Endothelial cell of hepatic sinusoid (primary cell): ENCODE measurements at regions not wholly inside any gene's neighbourhood (a gene's known extent, or its start where the extent isn't known, plus 50 kb on each side); places are given as distances from the start of the nearest gene placed in this dataset.
"Not testable (repeated sequence)": the region's sequence is repeated elsewhere in the genome, so short reads cannot be mapped to it uniquely, and the experiment has no call there.

Experiments
- in situ Hi-C: cut with HindIII; loops from 2 replicates; pipeline ENCODE4 v1.10.0; 2017; ENCODE audit warnings: low sequenced_read_pairs

- in situ Hi-C loops: no loop called here
Observed at GRCh38 chr6:85236636-85237035, 213.2 kb upstream of the NT5E start.

GRCh38 chr6:85227345-85227744 is 222.5 kb upstream of the NT5E start:
- in situ Hi-C loops: not testable (repeated sequence)

- in situ Hi-C loops: not testable (repeated sequence)
Observed at GRCh38 chr6:85212794-85213193, 237.1 kb upstream of the NT5E start.

GRCh38 chr6:85195243-85195642 is 254.6 kb upstream of the NT5E start:
- in situ Hi-C loops: no loop called here

- in situ Hi-C loops: no loop called here
Observed at GRCh38 chr6:85193339-85193738, 256.5 kb upstream of the NT5E start.

- in situ Hi-C loops: no loop called here
Observed at GRCh38 chr6:85192596-85192995, 257.3 kb upstream of the NT5E start.

- in situ Hi-C loops: no loop called here
Observed at GRCh38 chr6:85192186-85192585, 257.7 kb upstream of the NT5E start.

- in situ Hi-C loops: no loop called here
Observed at GRCh38 chr6:85191656-85192055, 258.2 kb upstream of the NT5E start.

- in situ Hi-C loops: no loop called here
Observed at GRCh38 chr6:85186546-85187175, 263.2 kb upstream of the NT5E start.

- in situ Hi-C loops: no loop called here
Observed at GRCh38 chr6:85185977-85186376, 263.9 kb upstream of the NT5E start.

- in situ Hi-C loops: no loop called here
Observed at GRCh38 chr6:85183841-85184240, 266.0 kb upstream of the NT5E start.

GRCh38 chr6:85172705-85173104 is 277.2 kb upstream of the NT5E start:
- in situ Hi-C loops: no loop called here

- in situ Hi-C loops: no loop called here
Observed at GRCh38 chr6:85172161-85172560, 277.7 kb upstream of the NT5E start.

GRCh38 chr6:85169189-85169588 is 280.7 kb upstream of the NT5E start:
- in situ Hi-C loops: no loop called here

GRCh38 chr6:85168146-85168545 is 281.7 kb upstream of the NT5E start:
- in situ Hi-C loops: no loop called here

- in situ Hi-C loops: no loop called here
Observed at GRCh38 chr6:85166114-85166741, 283.7 kb upstream of the NT5E start.

GRCh38 chr6:85163156-85164080 is 286.5 kb upstream of the NT5E start:
- in situ Hi-C loops: loop anchor here (5.0 kb wide), 1 partner anchor 46 kb away; no protein-coding TSS in a partner anchor

GRCh38 chr6:85157311-85157710 is 292.6 kb upstream of the NT5E start:
- in situ Hi-C loops: no loop called here

- in situ Hi-C loops: no loop called here
Observed at GRCh38 chr6:85143676-85144075, 306.2 kb upstream of the NT5E start.

GRCh38 chr6:85137865-85138264 is 312.0 kb upstream of the NT5E start:
- in situ Hi-C loops: no loop called here

- in situ Hi-C loops: no loop called here
Observed at GRCh38 chr6:85136310-85136709, 313.6 kb upstream of the NT5E start.
